ENCODE measurements at regions not wholly inside any gene's neighbourhood (a gene's known extent, or its start where the extent isn't known, plus 50 kb on each side); places are given as distances from the start of the nearest gene placed in this dataset.

DNA sequence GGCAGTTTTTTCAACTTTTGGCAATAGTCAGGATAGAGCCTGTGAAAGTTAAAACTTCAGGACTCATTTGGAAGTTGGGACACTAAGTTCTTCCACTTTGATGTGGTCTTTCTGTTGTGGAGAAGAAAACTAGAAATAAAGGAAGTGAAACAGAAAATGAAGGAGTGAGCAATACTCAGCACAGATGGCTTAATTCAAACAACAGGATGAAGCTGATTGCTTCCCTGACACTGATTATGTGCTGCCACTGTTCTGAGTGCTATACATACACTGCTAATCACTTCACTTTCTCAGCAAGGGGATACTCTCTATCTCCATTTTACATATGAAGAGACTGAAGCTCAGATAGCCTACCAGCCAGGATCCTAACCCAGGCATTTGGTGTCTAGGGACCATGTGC, 235.1 kb upstream of the CPEB2 start:
- TF ChIP-seq, protein P1, sequence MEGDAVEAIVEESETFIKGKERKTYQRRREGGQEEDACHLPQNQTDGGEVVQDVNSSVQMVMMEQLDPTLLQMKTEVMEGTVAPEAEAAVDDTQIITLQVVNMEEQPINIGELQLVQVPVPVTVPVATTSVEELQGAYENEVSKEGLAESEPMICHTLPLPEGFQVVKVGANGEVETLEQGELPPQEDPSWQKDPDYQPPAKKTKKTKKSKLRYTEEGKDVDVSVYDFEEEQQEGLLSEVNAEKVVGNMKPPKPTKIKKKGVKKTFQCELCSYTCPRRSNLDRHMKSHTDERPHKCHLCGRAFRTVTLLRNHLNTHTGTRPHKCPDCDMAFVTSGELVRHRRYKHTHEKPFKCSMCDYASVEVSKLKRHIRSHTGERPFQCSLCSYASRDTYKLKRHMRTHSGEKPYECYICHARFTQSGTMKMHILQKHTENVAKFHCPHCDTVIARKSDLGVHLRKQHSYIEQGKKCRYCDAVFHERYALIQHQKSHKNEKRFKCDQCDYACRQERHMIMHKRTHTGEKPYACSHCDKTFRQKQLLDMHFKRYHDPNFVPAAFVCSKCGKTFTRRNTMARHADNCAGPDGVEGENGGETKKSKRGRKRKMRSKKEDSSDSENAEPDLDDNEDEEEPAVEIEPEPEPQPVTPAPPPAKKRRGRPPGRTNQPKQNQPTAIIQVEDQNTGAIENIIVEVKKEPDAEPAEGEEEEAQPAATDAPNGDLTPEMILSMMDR (conservative IDR thresholded peaks at IDR 0.05; ENCODE audit: low read depth, low read length): no peak
- no peak for TF ChIP-seq EZH2 (IDR thresholded peaks at IDR 0.05; ENCODE audit: low read length, unreplicated experiment)
